ENCODE measurements at regions not wholly inside any gene's neighbourhood (a gene's known extent, or its start where the extent isn't known, plus 50 kb on each side); places are given as distances from the start of the nearest gene placed in this dataset.
"Not testable (repeated sequence)": the region's sequence is repeated elsewhere in the genome, so short reads cannot be mapped to it uniquely, and the experiment has no call there.

- no peaks in the 10 kb centered on the region for H3K27me3 ChIP-seq
- H3K27ac ChIP-seq = no peak overlapping the region
- intact Hi-C loops (cut with DNase I) = no loop called here
- no peaks in the 10 kb centered on the region for H3K36me3 ChIP-seq
- no peak for DNase-seq
- no peak overlapping the region for H3K4me3 ChIP-seq
- no peaks in the 10 kb centered on the region for H3K4me1 ChIP-seq
- no peak for TF ChIP-seq CTCF (IDR thresholded peaks at IDR 0.05)
- H3K9me3 ChIP-seq = no peaks in the 10 kb centered on the region
- FAIRE-seq = no peak
- no peak for ATAC-seq
Observed at GRCh38 chr6:119950681-119951080, 601.1 kb upstream of the MAN1A1 start.

- Histone ChIP-seq H3K27ac (no peak overlapping the region), H3K36me3 (no peaks in the 10 kb centered on the region), H3K27me3 (no peaks in the 10 kb centered on the region), H3K4me3 (no peak overlapping the region), H3K4me1 (no peaks in the 10 kb centered on the region), H3K9me3 (no peaks in the 10 kb centered on the region)
- ATAC-seq (no peak), FAIRE-seq (no peak), DNase-seq (no peak)
- no peak for TF ChIP-seq CTCF (IDR thresholded peaks at IDR 0.05)
- intact Hi-C loops (cut with DNase I) = no loop called here
- 88 to 90% methylated on average over 3 of the region's 3 CpGs for WGBS, 2 donors
Observed at GRCh38 chr6:119942078-119942752, 592.7 kb upstream of the MAN1A1 start.

- DNase-seq = no peak
- no peak for FAIRE-seq
- intact Hi-C loops (cut with DNase I) = no loop called here
- Histone ChIP-seq H3K36me3 (no peaks in the 10 kb centered on the region), H3K4me1 (no peaks in the 10 kb centered on the region), H3K27me3 (no peaks in the 10 kb centered on the region), H3K4me3 (no peak overlapping the region), H3K9me3 (no peaks in the 10 kb centered on the region), H3K27ac (no peak overlapping the region)
- WGBS, 2 donors = 29 to 54% methylated on average over 1 of the region's 1 CpG
- no peak for TF ChIP-seq CTCF (IDR thresholded peaks at IDR 0.05)
- ATAC-seq = no peak
Observed at GRCh38 chr6:119938752-119939151, 589.2 kb upstream of the MAN1A1 start.

GRCh38 chr6:119934816-119935215 lies 585.3 kb upstream of the MAN1A1 start:
- no peak overlapping the region for H3K27ac ChIP-seq
- no peaks in the 10 kb centered on the region for H3K27me3 ChIP-seq
- intact Hi-C loops (cut with DNase I) = no loop called here
- FAIRE-seq = no peak
- no peak for ATAC-seq
- no peaks in the 10 kb centered on the region for H3K9me3 ChIP-seq
- no peak for TF ChIP-seq CTCF (IDR thresholded peaks at IDR 0.05)
- no peak for DNase-seq
- H3K4me3 ChIP-seq = no peak overlapping the region
- no peaks in the 10 kb centered on the region for H3K36me3 ChIP-seq
- H3K4me1 ChIP-seq = no peaks in the 10 kb centered on the region
- WGBS, 2 donors = 86 to 93% methylated on average over 1 of the region's 1 CpG

- Histone ChIP-seq H3K27me3 (no peaks in the 10 kb centered on the region), H3K36me3 (no peaks in the 10 kb centered on the region), H3K4me1 (no peaks in the 10 kb centered on the region), H3K27ac (no peak overlapping the region), H3K4me3 (no peak overlapping the region), H3K9me3 (no peaks in the 10 kb centered on the region)
- no peak for FAIRE-seq
- TF ChIP-seq CTCF (IDR thresholded peaks at IDR 0.05) = no peak
- WGBS, 2 donors = 69 to 71% methylated on average over 2 of the region's 2 CpGs
- intact Hi-C loops (cut with DNase I) = no loop called here
- no peak for ATAC-seq
- DNase-seq = no peak
Observed at GRCh38 chr6:119929121-119929520, 579.6 kb upstream of the MAN1A1 start.

- ATAC-seq; H3K4me3 ChIP-seq; DNase-seq; H3K36me3 ChIP-seq; FAIRE-seq; H3K27me3 ChIP-seq; H3K9me3 ChIP-seq; intact Hi-C loops (cut with DNase I); H3K27ac ChIP-seq; H3K4me1 ChIP-seq: not testable (repeated sequence)
- WGBS, 2 donors = 90 to 96% methylated on average over 3 of the region's 3 CpGs
Observed at GRCh38 chr6:119924888-119925287, 575.3 kb upstream of the MAN1A1 start.
